ENCODE measurements at regions not wholly inside any gene's neighbourhood (a gene's known extent, or its start where the extent isn't known, plus 50 kb on each side); places are given as distances from the start of the nearest gene placed in this dataset.

DNA sequence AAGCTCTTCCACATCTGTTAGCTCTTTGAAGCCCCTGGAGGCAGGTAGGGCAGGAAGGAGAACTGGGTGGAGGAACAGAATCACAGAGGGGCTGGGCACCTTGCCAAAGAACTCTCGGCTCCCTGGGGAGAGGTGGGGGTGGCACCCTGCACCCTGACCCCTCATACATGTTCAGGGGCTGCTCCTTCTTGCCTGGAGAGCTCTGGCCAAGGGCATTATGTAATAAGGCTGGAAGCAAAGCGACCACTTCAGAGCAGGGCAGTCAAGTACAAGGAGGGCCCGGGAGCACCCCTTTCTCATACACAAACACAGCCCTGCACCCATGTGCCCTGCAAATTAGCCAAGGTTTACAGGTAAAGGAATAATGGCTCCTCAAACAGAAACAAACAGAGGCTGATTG is 351.9 kb upstream of the TSHZ3 start:
- no peak for TF ChIP-seq POLR2AphosphoS5 (IDR thresholded peaks at IDR 0.05; ENCODE audit: low read depth, low read length)
- TF ChIP-seq, protein P1, sequence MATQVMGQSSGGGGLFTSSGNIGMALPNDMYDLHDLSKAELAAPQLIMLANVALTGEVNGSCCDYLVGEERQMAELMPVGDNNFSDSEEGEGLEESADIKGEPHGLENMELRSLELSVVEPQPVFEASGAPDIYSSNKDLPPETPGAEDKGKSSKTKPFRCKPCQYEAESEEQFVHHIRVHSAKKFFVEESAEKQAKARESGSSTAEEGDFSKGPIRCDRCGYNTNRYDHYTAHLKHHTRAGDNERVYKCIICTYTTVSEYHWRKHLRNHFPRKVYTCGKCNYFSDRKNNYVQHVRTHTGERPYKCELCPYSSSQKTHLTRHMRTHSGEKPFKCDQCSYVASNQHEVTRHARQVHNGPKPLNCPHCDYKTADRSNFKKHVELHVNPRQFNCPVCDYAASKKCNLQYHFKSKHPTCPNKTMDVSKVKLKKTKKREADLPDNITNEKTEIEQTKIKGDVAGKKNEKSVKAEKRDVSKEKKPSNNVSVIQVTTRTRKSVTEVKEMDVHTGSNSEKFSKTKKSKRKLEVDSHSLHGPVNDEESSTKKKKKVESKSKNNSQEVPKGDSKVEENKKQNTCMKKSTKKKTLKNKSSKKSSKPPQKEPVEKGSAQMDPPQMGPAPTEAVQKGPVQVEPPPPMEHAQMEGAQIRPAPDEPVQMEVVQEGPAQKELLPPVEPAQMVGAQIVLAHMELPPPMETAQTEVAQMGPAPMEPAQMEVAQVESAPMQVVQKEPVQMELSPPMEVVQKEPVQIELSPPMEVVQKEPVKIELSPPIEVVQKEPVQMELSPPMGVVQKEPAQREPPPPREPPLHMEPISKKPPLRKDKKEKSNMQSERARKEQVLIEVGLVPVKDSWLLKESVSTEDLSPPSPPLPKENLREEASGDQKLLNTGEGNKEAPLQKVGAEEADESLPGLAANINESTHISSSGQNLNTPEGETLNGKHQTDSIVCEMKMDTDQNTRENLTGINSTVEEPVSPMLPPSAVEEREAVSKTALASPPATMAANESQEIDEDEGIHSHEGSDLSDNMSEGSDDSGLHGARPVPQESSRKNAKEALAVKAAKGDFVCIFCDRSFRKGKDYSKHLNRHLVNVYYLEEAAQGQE (IDR thresholded peaks at IDR 0.05; ENCODE audit: low read depth, low read length) = no peak
- TF ChIP-seq, protein P2, sequence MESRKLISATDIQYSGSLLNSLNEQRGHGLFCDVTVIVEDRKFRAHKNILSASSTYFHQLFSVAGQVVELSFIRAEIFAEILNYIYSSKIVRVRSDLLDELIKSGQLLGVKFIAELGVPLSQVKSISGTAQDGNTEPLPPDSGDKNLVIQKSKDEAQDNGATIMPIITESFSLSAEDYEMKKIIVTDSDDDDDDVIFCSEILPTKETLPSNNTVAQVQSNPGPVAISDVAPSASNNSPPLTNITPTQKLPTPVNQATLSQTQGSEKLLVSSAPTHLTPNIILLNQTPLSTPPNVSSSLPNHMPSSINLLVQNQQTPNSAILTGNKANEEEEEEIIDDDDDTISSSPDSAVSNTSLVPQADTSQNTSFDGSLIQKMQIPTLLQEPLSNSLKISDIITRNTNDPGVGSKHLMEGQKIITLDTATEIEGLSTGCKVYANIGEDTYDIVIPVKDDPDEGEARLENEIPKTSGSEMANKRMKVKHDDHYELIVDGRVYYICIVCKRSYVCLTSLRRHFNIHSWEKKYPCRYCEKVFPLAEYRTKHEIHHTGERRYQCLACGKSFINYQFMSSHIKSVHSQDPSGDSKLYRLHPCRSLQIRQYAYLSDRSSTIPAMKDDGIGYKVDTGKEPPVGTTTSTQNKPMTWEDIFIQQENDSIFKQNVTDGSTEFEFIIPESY (IDR thresholded peaks at IDR 0.05; ENCODE audit: borderline replicate concordance, low read depth) = no peak
- TF ChIP-seq, protein P3, sequence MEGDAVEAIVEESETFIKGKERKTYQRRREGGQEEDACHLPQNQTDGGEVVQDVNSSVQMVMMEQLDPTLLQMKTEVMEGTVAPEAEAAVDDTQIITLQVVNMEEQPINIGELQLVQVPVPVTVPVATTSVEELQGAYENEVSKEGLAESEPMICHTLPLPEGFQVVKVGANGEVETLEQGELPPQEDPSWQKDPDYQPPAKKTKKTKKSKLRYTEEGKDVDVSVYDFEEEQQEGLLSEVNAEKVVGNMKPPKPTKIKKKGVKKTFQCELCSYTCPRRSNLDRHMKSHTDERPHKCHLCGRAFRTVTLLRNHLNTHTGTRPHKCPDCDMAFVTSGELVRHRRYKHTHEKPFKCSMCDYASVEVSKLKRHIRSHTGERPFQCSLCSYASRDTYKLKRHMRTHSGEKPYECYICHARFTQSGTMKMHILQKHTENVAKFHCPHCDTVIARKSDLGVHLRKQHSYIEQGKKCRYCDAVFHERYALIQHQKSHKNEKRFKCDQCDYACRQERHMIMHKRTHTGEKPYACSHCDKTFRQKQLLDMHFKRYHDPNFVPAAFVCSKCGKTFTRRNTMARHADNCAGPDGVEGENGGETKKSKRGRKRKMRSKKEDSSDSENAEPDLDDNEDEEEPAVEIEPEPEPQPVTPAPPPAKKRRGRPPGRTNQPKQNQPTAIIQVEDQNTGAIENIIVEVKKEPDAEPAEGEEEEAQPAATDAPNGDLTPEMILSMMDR (IDR thresholded peaks at IDR 0.05) = no peak
- TF ChIP-seq, protein P4, sequence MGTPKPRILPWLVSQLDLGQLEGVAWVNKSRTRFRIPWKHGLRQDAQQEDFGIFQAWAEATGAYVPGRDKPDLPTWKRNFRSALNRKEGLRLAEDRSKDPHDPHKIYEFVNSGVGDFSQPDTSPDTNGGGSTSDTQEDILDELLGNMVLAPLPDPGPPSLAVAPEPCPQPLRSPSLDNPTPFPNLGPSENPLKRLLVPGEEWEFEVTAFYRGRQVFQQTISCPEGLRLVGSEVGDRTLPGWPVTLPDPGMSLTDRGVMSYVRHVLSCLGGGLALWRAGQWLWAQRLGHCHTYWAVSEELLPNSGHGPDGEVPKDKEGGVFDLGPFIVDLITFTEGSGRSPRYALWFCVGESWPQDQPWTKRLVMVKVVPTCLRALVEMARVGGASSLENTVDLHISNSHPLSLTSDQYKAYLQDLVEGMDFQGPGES (IDR thresholded peaks at IDR 0.05; ENCODE audit: low read depth, low read length) = no peak
- no peak for TF ChIP-seq FOXM1 (IDR thresholded peaks at IDR 0.05; ENCODE audit: low read depth)
- TF ChIP-seq CHD2 (IDR thresholded peaks at IDR 0.05; ENCODE audit: low read length, partially characterized antibody) = no peak
- TF ChIP-seq TAF1 (IDR thresholded peaks at IDR 0.05; ENCODE audit: borderline replicate concordance, low read depth, low read length) = no peak
- TF ChIP-seq EP300 (IDR thresholded peaks at IDR 0.05; ENCODE audit: borderline replicate concordance in 1 of 2, low read depth in 1 of 2, low read length in 1 of 2) = no peak
- TF ChIP-seq, protein P5, sequence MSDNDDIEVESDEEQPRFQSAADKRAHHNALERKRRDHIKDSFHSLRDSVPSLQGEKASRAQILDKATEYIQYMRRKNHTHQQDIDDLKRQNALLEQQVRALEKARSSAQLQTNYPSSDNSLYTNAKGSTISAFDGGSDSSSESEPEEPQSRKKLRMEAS (IDR thresholded peaks at IDR 0.05; ENCODE audit: low read depth) = no peak
- no peak for TF ChIP-seq NRF1 (IDR thresholded peaks at IDR 0.05; ENCODE audit: low read depth, low read length)
- no peak for TF ChIP-seq SIN3A (IDR thresholded peaks at IDR 0.05; ENCODE audit: borderline replicate concordance, low read depth, low read length)
- no peak for TF ChIP-seq GATA2 (CRISPR knock-in tag; IDR thresholded peaks at IDR 0.05)
- TF ChIP-seq, protein P6, sequence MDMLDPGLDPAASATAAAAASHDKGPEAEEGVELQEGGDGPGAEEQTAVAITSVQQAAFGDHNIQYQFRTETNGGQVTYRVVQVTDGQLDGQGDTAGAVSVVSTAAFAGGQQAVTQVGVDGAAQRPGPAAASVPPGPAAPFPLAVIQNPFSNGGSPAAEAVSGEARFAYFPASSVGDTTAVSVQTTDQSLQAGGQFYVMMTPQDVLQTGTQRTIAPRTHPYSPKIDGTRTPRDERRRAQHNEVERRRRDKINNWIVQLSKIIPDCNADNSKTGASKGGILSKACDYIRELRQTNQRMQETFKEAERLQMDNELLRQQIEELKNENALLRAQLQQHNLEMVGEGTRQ (IDR thresholded peaks at IDR 0.05; ENCODE audit: borderline replicate concordance, low read depth, low read length) = no peak

Data from SK-N-SH (cell line).